Panc1 (cell line): ENCODE measurements at regions not wholly inside any gene's neighbourhood (a gene's known extent, or its start where the extent isn't known, plus 50 kb on each side); places are given as distances from the start of the nearest gene placed in this dataset.

Experiments used
- ATAC-seq: fragments of 200-7000 bp; cut with Tn5 transposase; 2 replicates; pipeline ENCODE4 v1.9.1; 2020; ENCODE audit warnings: mild to moderate bottlenecking, moderate library complexity
- BruUV-seq: library from RNA; stranded (reverse); fragments of 400-500 nt; replicated peaks from 2 replicates; lab custom pipeline; 2021; lab: Mats Ljungman, UMichigan
- CTCF ChIA-PET: fragments of 300-600 bp; sonication (Branson Sonifier 250); formaldehyde crosslinking; loops from one replicate; lab custom pipeline; 2022; ENCODE audit warnings: antibody characterized with exemption; lab: Charles Lee
- POLR2A ChIA-PET: fragments of 300-600 bp; sonication (Branson Sonifier 250); formaldehyde crosslinking; loops from one replicate; lab custom pipeline; 2022; ENCODE audit warnings: antibody characterized with exemption; lab: Charles Lee
- DNase-seq: peaks from one replicate; pipeline ENCODE4 v3.0.0-alpha.2; 2010; ENCODE audit warnings: low read depth, low spot score
- H3K27ac ChIP-seq: 2 replicates; pipeline ENCODE4 v1.5.1; 2011; ENCODE audit warnings: mild to moderate bottlenecking, low read length, inconsistent platforms
- H3K27me3 ChIP-seq: fragments of 200-500 bp; sonication (Bioruptor generic); 2 replicates; pipeline ENCODE4 v1.6.0; 2014; ENCODE audit warnings: low read length, inconsistent platforms; ENCODE audit not compliant: control insufficient read depth, insufficient read depth
- H3K36me3 ChIP-seq: fragments of 200-500 bp; sonication (Bioruptor generic); 2 replicates; pipeline ENCODE4 v1.5.1; 2014; ENCODE audit warnings: inconsistent platforms, mild to moderate bottlenecking, low read length, moderate library complexity; ENCODE audit not compliant: control insufficient read depth, insufficient read depth
- H3K4me1 ChIP-seq: 2 replicates; pipeline ENCODE4 v1.5.1; 2011; ENCODE audit warnings: inconsistent platforms, mild to moderate bottlenecking, low read length, moderate library complexity; ENCODE audit not compliant: control insufficient read depth, insufficient read depth
- H3K4me3 ChIP-seq, 2 experiments: 2 replicates each; pipeline ENCODE4 v1.5.1; 2011 to 2012; ENCODE audit warnings: low read depth in 2 of 2, low read length in 2 of 2, mild to moderate bottlenecking in 2 of 2, inconsistent platforms in 1 of 2, moderate library complexity in 1 of 2
- H3K9me3 ChIP-seq: fragments of 200-500 bp; sonication (Bioruptor generic); 2 replicates; pipeline ENCODE4 v1.5.1; 2014; ENCODE audit warnings: low read depth, mild to moderate bottlenecking, inconsistent platforms, low read length, moderate library complexity; ENCODE audit not compliant: control insufficient read depth, insufficient read depth
- POLR2AphosphoS5 ChIP-seq: IDR thresholded peaks from 2 replicates; pipeline ENCODE4 v1.6.1; 2012; ENCODE audit warnings: mild to moderate bottlenecking, low read depth, low read length, moderate library complexity
- SIN3A ChIP-seq: IDR thresholded peaks from 2 replicates; pipeline ENCODE4 v1.6.1; 2012; ENCODE audit warnings: low read depth, mild to moderate bottlenecking, low read length, moderate library complexity, borderline replicate concordance; ENCODE audit not compliant: insufficient read depth
- TCF7L2 ChIP-seq: IDR thresholded peaks from 2 replicates; pipeline ENCODE4 v1.6.1; 2011; ENCODE audit warnings: mild to moderate bottlenecking, low read depth, low read length, inconsistent platforms
- in situ Hi-C: cut with HindIII; loops from 2 replicates; pipeline ENCODE4 v1.10.0; 2016; ENCODE audit warnings: low sequenced_read_pairs, low pct_unique_long_range_greater_than_20kb
- intact Hi-C: fragments of 100-400 bp; cut with micrococcal nuclease; formaldehyde crosslinking; loops from one replicate; pipeline ENCODE4 v1.10.0; 2022; ENCODE audit not compliant: unreplicated experiment
- TF ChIP-seq, protein P1 (sequence below): fragments of 450-650 bp; IDR thresholded peaks from 2 replicates; pipeline ENCODE4 v1.5.1; 2017; ENCODE audit warnings: mild to moderate bottlenecking
- TF ChIP-seq, protein P2 (sequence below), 2 experiments: IDR thresholded peaks; 2 replicates each; pipeline ENCODE4 v1.6.1; 2011 to 2012; ENCODE audit warnings: low read depth in 2 of 2, control low read depth in 1 of 2, low read length in 1 of 2, mild to moderate bottlenecking in 1 of 2, moderate library complexity in 1 of 2; ENCODE audit not compliant: insufficient read depth in 1 of 2

DNA sequence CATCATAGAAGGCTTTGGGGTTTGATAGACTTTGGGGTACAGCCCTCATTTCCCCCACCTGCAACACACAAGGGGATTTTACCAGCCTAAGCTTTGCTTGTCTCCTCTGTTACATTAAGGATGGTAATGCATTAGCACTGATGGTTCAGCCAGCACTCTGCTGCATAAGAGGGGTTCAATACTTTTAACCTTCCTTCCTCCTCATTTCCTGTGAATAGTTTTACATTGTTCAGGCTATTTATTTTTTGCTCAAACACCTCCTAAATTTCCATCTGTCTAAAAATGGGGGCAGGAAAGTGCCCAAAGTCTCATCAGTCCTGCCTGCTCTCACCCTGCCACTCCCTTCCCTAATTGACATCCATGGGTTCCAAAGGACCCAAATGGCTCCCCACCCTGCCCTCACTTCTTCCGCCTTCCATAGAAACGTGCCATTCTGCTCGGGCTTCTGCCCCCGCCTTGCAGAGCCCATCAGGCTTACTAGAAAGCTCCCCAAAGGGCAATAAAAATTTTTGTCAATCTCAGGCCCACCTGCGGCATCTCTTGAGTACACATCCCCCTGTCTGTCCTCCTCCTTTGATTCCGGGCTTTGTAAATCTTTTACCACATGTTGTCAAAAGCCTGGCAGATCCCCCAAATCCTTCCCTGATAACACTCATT is 239.5 kb upstream of the SLC24A2 start:
- POLR2A ChIA-PET, result no interaction called here
- no peak overlapping the region for H3K4me3 ChIP-seq
- no peaks in the 10 kb centered on the region for H3K4me1 ChIP-seq
- intact Hi-C loops, result no loop called here
- H3K9me3 ChIP-seq, result no peaks in the 10 kb centered on the region
- DNase-seq (no peak), ATAC-seq (no peak)
- in situ Hi-C loops, result no loop called here
- H3K27ac ChIP-seq, result no peak overlapping the region
- CTCF ChIA-PET, result no interaction called here
- no peaks in the 10 kb centered on the region for H3K36me3 ChIP-seq
- no peak for TF ChIP-seq POLR2AphosphoS5
- TF ChIP-seq TCF7L2, result no peak
- TF ChIP-seq, protein P1, sequence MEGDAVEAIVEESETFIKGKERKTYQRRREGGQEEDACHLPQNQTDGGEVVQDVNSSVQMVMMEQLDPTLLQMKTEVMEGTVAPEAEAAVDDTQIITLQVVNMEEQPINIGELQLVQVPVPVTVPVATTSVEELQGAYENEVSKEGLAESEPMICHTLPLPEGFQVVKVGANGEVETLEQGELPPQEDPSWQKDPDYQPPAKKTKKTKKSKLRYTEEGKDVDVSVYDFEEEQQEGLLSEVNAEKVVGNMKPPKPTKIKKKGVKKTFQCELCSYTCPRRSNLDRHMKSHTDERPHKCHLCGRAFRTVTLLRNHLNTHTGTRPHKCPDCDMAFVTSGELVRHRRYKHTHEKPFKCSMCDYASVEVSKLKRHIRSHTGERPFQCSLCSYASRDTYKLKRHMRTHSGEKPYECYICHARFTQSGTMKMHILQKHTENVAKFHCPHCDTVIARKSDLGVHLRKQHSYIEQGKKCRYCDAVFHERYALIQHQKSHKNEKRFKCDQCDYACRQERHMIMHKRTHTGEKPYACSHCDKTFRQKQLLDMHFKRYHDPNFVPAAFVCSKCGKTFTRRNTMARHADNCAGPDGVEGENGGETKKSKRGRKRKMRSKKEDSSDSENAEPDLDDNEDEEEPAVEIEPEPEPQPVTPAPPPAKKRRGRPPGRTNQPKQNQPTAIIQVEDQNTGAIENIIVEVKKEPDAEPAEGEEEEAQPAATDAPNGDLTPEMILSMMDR, result no peak
- TF ChIP-seq, protein P2, sequence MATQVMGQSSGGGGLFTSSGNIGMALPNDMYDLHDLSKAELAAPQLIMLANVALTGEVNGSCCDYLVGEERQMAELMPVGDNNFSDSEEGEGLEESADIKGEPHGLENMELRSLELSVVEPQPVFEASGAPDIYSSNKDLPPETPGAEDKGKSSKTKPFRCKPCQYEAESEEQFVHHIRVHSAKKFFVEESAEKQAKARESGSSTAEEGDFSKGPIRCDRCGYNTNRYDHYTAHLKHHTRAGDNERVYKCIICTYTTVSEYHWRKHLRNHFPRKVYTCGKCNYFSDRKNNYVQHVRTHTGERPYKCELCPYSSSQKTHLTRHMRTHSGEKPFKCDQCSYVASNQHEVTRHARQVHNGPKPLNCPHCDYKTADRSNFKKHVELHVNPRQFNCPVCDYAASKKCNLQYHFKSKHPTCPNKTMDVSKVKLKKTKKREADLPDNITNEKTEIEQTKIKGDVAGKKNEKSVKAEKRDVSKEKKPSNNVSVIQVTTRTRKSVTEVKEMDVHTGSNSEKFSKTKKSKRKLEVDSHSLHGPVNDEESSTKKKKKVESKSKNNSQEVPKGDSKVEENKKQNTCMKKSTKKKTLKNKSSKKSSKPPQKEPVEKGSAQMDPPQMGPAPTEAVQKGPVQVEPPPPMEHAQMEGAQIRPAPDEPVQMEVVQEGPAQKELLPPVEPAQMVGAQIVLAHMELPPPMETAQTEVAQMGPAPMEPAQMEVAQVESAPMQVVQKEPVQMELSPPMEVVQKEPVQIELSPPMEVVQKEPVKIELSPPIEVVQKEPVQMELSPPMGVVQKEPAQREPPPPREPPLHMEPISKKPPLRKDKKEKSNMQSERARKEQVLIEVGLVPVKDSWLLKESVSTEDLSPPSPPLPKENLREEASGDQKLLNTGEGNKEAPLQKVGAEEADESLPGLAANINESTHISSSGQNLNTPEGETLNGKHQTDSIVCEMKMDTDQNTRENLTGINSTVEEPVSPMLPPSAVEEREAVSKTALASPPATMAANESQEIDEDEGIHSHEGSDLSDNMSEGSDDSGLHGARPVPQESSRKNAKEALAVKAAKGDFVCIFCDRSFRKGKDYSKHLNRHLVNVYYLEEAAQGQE (IDR thresholded peaks at IDR 0.05; ENCODE audit: insufficient read depth in 1 of 2, low read depth in 2 of 2, low read length in 1 of 2), result no peak
- no peak for TF ChIP-seq SIN3A
- H3K27me3 ChIP-seq, result no peaks in the 10 kb centered on the region
- no TSS peak for BruUV-seq

DNA sequence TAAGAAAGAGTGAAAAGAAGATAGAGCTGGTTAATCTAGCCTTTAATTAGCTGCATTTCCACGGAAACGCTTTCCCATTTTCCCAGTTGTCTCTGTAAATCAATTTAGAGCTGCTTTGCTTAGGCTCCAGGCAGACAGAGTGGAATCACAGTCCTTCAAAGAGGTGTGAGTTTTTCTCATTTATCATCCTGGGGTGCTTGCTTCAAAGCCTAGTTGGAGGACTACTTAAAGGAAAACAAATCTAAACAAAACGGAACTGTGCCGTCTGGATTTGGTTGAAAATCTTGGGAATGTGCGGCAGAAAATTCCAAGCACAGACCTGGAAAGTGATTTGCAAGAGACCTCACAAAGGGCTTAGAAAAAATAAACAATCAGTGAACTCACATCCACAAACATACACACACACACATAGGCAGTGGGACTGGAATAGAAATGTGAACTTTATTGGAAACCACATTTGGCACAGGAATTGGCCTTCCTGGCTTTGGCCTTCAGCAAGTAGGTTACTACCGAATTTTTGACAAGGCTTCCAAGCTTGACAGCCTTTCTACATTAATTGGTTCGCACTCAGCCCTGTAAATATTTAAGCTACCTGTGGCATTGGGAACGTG is 235.2 kb upstream of the SLC24A2 start:
- ChIA-PET CTCF (no interaction called here), POLR2A (no interaction called here)
- no peak for DNase-seq
- H3K36me3 ChIP-seq, result no peaks in the 10 kb centered on the region
- ATAC-seq, result no peak
- H3K4me1 ChIP-seq, result no peaks in the 10 kb centered on the region
- intact Hi-C loops (no loop called here), in situ Hi-C loops (no loop called here)
- BruUV-seq, result no TSS peak
- no peak overlapping the region for H3K27ac ChIP-seq
- TF ChIP-seq, protein P2 (IDR thresholded peaks at IDR 0.05; ENCODE audit: insufficient read depth in 1 of 2, low read depth in 2 of 2, low read length in 1 of 2), result no peak
- TF ChIP-seq, protein P1, result no peak
- TF ChIP-seq SIN3A (no peak), POLR2AphosphoS5 (no peak), TCF7L2 (no peak)
- H3K9me3 ChIP-seq, result no peaks in the 10 kb centered on the region
- no peak overlapping the region for H3K4me3 ChIP-seq
- H3K27me3 ChIP-seq, result no peaks in the 10 kb centered on the region
